HepG2 (cell line): ENCODE measurements at regions not wholly inside any gene's neighbourhood (a gene's known extent, or its start where the extent isn't known, plus 50 kb on each side); places are given as distances from the start of the nearest gene placed in this dataset.

Experiments used
- ATAC-seq: fragments of 200-7000 bp; cut with Tn5 transposase; 3 replicates; pipeline ENCODE4 v1.9.1; 2020; ENCODE audit warnings: mild to moderate bottlenecking, moderate library complexity
- BruUV-seq: library from RNA; stranded (reverse); fragments of 400-500 nt; replicated peaks from 2 replicates; lab custom pipeline; 2021; lab: Mats Ljungman, UMichigan
- CTCF ChIA-PET: fragments of 300-600 bp; formaldehyde crosslinking; extraction: SDS; loops from one replicate; lab custom pipeline; 2021; ENCODE audit warnings: low total read pairs, inconsistent platforms, low intra/inter-chr PET ratio; lab: Yijun Ruan, JAX
- POLR2A ChIA-PET: fragments of 350-600 bp; sonication (Branson Sonifier 250); formaldehyde crosslinking; loops from one replicate; lab custom pipeline; 2020; ENCODE audit warnings: antibody characterized with exemption, inconsistent platforms; lab: Yijun Ruan, JAX
- DNase-seq: peaks from one replicate; pipeline ENCODE4 v3.0.0-alpha.2; 2015; ENCODE audit warnings: low spot score
- FAIRE-seq: peaks from 3 replicates; lab custom pipeline; 2011; peaks lifted over from hg19 to GRCh38; lab: Jason Lieb, UNC
- H2AFZ ChIP-seq: one replicate; pipeline ENCODE4 v1.6.1; 2011; ENCODE audit warnings: low read length, inconsistent platforms
- H3K27ac ChIP-seq: fragments of 300-600 bp; 3 replicates; pipeline ENCODE4 v1.8.0; 2011; ENCODE audit warnings: mixed run types, mild to moderate bottlenecking, mixed read lengths, low read length, inconsistent platforms; ENCODE audit not compliant: insufficient read depth; ENCODE audit errors: extremely low read length
- H3K27me3 ChIP-seq, 2 experiments: fragments of 200-600 bp in 1 of 2; 2 replicates in 1 of 2; 3 replicates in 1 of 2; pipeline versions ENCODE4 v1.6.0 to v1.8.0; 2011; ENCODE audit warnings: low read length in 2 of 2, mild to moderate bottlenecking in 2 of 2, moderate library complexity in 2 of 2, inconsistent platforms in 1 of 2; ENCODE audit not compliant: insufficient read depth in 2 of 2, control insufficient read depth in 1 of 2
- H3K36me3 ChIP-seq, 2 experiments: fragments of 200-600 bp in 1 of 2; replicated peaks in 1 of 2; 2 replicates in 1 of 2; 3 replicates in 1 of 2; pipeline versions ENCODE4 v1.5.1 to v1.8.0; 2011; ENCODE audit warnings: low read length in 2 of 2, inconsistent platforms in 1 of 2; ENCODE audit not compliant: insufficient read depth in 2 of 2, control insufficient read depth in 1 of 2
- H3K4me1 ChIP-seq: 2 replicates; pipeline ENCODE4 v1.5.1; 2012; ENCODE audit warnings: low read length, inconsistent platforms; ENCODE audit not compliant: insufficient read depth
- H3K4me2 ChIP-seq: 2 replicates; pipeline ENCODE4 v1.6.0; 2011; ENCODE audit warnings: low read depth, low read length, inconsistent platforms
- H3K4me3 ChIP-seq, 3 experiments: fragments of 200-600 bp in 1 of 3; sonication (generic), shearing (Covaris generic) in 1 of 3; replicated peaks in 1 of 3; 2 replicates each; pipeline ENCODE4 v1.5.1; 2011 to 2016; ENCODE audit warnings: low read length in 3 of 3, inconsistent platforms in 2 of 3, low read depth in 2 of 3, mild to moderate bottlenecking in 2 of 3, control low read depth in 1 of 3, mixed read lengths in 1 of 3; ENCODE audit not compliant: insufficient read depth in 1 of 3
- H3K79me2 ChIP-seq: one replicate; pipeline ENCODE4 v1.6.1; 2011; ENCODE audit warnings: low read length, inconsistent platforms; ENCODE audit not compliant: insufficient read depth
- H3K9ac ChIP-seq: 2 replicates; pipeline ENCODE4 v1.6.0; 2011; ENCODE audit warnings: mild to moderate bottlenecking, low read depth, low read length, inconsistent platforms; ENCODE audit not compliant: insufficient read depth
- H3K9me3 ChIP-seq: 2 replicates; pipeline ENCODE4 v1.5.1; 2012; ENCODE audit warnings: mild to moderate bottlenecking, low read length
- H4K20me1 ChIP-seq: 2 replicates; pipeline ENCODE4 v1.6.0; 2011; ENCODE audit warnings: inconsistent platforms, mild to moderate bottlenecking, low read length, moderate library complexity; ENCODE audit not compliant: insufficient read depth
- GTF2F1 ChIP-seq: fragments of 150-350 bp; IDR thresholded peaks from 2 replicates; pipeline ENCODE4 v1.6.1; 2014; ENCODE audit warnings: low read length
- IRF1 ChIP-seq: sonication (generic); formaldehyde crosslinking; IDR thresholded peaks from 2 replicates; pipeline ENCODE4 v1.4.0; 2020; ENCODE audit warnings: low read depth, mild to moderate bottlenecking, missing genetic modification reagents
- MAFF ChIP-seq: IDR thresholded peaks from 2 replicates; pipeline ENCODE4 v1.6.1; 2011; ENCODE audit warnings: low read depth, low read length, improper control_type of control experiment
- MAFK ChIP-seq, 2 experiments: IDR thresholded peaks in 1 of 2; conservative IDR thresholded peaks in 1 of 2; 2 replicates each; pipeline ENCODE4 v1.6.1; 2011; ENCODE audit warnings: improper control_type of control experiment in 2 of 2, low read length in 2 of 2
- SIX1 ChIP-seq: sonication (generic); formaldehyde crosslinking; IDR thresholded peaks from 2 replicates; pipeline ENCODE4 v1.4.0; 2020; ENCODE audit warnings: missing genetic modification reagents, borderline replicate concordance
- TEF ChIP-seq: sonication (generic); formaldehyde crosslinking; IDR thresholded peaks from 2 replicates; pipeline ENCODE4 v1.5.0; 2020; ENCODE audit warnings: missing genetic modification reagents
- ZMYM3 ChIP-seq: sonication (generic); formaldehyde crosslinking; IDR thresholded peaks from 2 replicates; pipeline ENCODE4 v1.5.1; 2020; ENCODE audit warnings: mild to moderate bottlenecking, missing genetic modification reagents
- WGBS: methylation state at CpG from one replicate; pipeline ENCODE4 v1.1.6; 2017; ENCODE audit warnings: low lambda C conversion rate; 5-methylcytosine and 5-hydroxymethylcytosine counted together
- in situ Hi-C: cut with HindIII; loops from 2 replicates; pipeline ENCODE4 v1.10.0; 2017; ENCODE audit warnings: low pct_unique_long_range_greater_than_20kb; ENCODE audit not compliant: extremely low pct_ligation_motif_present
- intact Hi-C: fragments of 100-400 bp; cut with micrococcal nuclease; formaldehyde crosslinking; loops from one replicate; pipeline ENCODE4 v1.10.0; 2022; ENCODE audit not compliant: unreplicated experiment

GRCh38 chr13:48586591-48587103, 53.8 kb upstream of the RCBTB2 start:
- Histone ChIP-seq H3K4me2 (no peak overlapping the region), H3K79me2 (no peaks in the 10 kb centered on the region), H3K9ac (no peak overlapping the region), H3K27me3 (no peaks in the 10 kb centered on the region), H4K20me1 (no peaks in the 10 kb centered on the region), H3K27ac (no peak overlapping the region), H2AFZ (no peak overlapping the region), H3K4me3 (no peak overlapping the region), H3K9me3 (peaks cover 10% of the 10 kb centered on the region), H3K36me3 (no peaks in the 10 kb centered on the region), H3K4me1 (peaks cover 92% of the 10 kb centered on the region)
- FAIRE-seq (no peak), ATAC-seq (no peak), DNase-seq (no peak)
- 85% methylated on average over 5 of the region's 5 CpGs for WGBS
- no peak for TF ChIP-seq SIX1 (CRISPR knock-in tag)
- intact Hi-C loops = no loop called here
- CTCF ChIA-PET = no interaction called here
- no TSS peak for BruUV-seq
- in situ Hi-C loops = loop anchor here (25.0 kb wide), 1 partner anchor 474 kb away; no protein-coding TSS in a partner anchor
- POLR2A ChIA-PET = no interaction called here

GRCh38 chr13:48588120-48588519, 55.2 kb upstream of the RCBTB2 start:
- BruUV-seq = no TSS peak
- Histone ChIP-seq H3K4me1 (peaks cover 92% of the 10 kb centered on the region), H3K4me2 (no peak overlapping the region), H3K36me3 (no peaks in the 10 kb centered on the region), H3K4me3 (no peak overlapping the region), H4K20me1 (no peaks in the 10 kb centered on the region), H3K27ac (no peak overlapping the region), H2AFZ (no peak overlapping the region), H3K79me2 (no peaks in the 10 kb centered on the region), H3K27me3 (no peaks in the 10 kb centered on the region), H3K9me3 (peaks cover 10% of the 10 kb centered on the region), H3K9ac (no peak overlapping the region)
- intact Hi-C loops (no loop called here), in situ Hi-C loops (loop anchor here (25.0 kb wide), 1 partner anchor 476 kb away; no protein-coding TSS in a partner anchor)
- ChIA-PET CTCF (no interaction called here), POLR2A (no interaction called here)
- FAIRE-seq = no peak
- ATAC-seq = no peak
- TF ChIP-seq IRF1 (CRISPR knock-in tag) (no peak), GTF2F1 (no peak), MAFF (peak; percentile 81), ZMYM3 (CRISPR knock-in tag) (no peak), TEF (CRISPR knock-in tag) (no peak), MAFK (conservative IDR thresholded peaks at IDR 0.05 in 1 of 2, IDR thresholded peaks at IDR 0.05 in 1 of 2; ENCODE audit: low read length in 2 of 2) (peak; percentile 81 to 93)
- WGBS = 100% methylated on average over 2 of the region's 2 CpGs
- DNase-seq = no peak
